MM.1S (cell line): ENCODE measurements at regions not wholly inside any gene's neighbourhood (a gene's known extent, or its start where the extent isn't known, plus 50 kb on each side); places are given as distances from the start of the nearest gene placed in this dataset.

ENCODE experiments used
- EZH2 ChIP-seq: fragments of 300-600 bp; sonication (generic); optimal IDR thresholded peaks from 2 replicates; pipeline ENCODE3; 2017; ENCODE audit warnings: low read depth, mild to moderate bottlenecking, antibody characterized with exemption, low read length, mixed read lengths
- TF ChIP-seq, protein P1 (sequence below): fragments of 300-600 bp; sonication (generic); IDR thresholded peaks from 2 replicates; pipeline ENCODE4 v1.5.1; 2016; ENCODE audit warnings: antibody characterized with exemption, low read length, mixed read lengths

DNA sequence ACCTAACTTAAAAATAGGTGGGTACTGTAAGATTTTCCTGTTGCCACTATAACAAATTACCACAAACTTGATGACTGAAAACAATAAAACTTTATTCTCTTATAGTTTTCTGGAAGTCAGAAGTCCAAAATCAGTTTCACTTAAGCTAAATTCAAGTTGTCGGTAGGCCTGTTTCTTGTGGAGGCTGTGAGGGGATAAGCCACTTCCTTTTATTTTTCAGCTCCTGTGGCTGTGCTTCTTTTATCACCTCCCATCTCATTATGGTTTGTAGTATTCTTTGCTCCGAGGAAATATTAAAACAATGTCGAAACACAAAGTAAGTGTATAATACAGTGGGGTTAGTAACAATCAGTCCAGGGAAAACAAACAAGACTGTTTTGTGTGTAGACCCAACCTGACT lies 610.5 kb upstream of the TECRL start:
- TF ChIP-seq, protein P1, sequence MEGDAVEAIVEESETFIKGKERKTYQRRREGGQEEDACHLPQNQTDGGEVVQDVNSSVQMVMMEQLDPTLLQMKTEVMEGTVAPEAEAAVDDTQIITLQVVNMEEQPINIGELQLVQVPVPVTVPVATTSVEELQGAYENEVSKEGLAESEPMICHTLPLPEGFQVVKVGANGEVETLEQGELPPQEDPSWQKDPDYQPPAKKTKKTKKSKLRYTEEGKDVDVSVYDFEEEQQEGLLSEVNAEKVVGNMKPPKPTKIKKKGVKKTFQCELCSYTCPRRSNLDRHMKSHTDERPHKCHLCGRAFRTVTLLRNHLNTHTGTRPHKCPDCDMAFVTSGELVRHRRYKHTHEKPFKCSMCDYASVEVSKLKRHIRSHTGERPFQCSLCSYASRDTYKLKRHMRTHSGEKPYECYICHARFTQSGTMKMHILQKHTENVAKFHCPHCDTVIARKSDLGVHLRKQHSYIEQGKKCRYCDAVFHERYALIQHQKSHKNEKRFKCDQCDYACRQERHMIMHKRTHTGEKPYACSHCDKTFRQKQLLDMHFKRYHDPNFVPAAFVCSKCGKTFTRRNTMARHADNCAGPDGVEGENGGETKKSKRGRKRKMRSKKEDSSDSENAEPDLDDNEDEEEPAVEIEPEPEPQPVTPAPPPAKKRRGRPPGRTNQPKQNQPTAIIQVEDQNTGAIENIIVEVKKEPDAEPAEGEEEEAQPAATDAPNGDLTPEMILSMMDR = no peak
- TF ChIP-seq EZH2 = no peak
